HepG2 (cell line): ENCODE measurements at regions not wholly inside any gene's neighbourhood (a gene's known extent, or its start where the extent isn't known, plus 50 kb on each side); places are given as distances from the start of the nearest gene placed in this dataset.

Experiments
- ATAC-seq: fragments of 200-7000 bp; cut with Tn5 transposase; 3 replicates; pipeline ENCODE4 v1.9.1; 2020; ENCODE audit warnings: mild to moderate bottlenecking, moderate library complexity
- BruUV-seq: library from RNA; stranded (reverse); fragments of 400-500 nt; replicated peaks from 2 replicates; lab custom pipeline; 2021; lab: Mats Ljungman, UMichigan
- CTCF ChIA-PET: fragments of 300-600 bp; formaldehyde crosslinking; extraction: SDS; loops from one replicate; lab custom pipeline; 2021; ENCODE audit warnings: low total read pairs, inconsistent platforms, low intra/inter-chr PET ratio; lab: Yijun Ruan, JAX
- POLR2A ChIA-PET: fragments of 350-600 bp; sonication (Branson Sonifier 250); formaldehyde crosslinking; loops from one replicate; lab custom pipeline; 2020; ENCODE audit warnings: antibody characterized with exemption, inconsistent platforms; lab: Yijun Ruan, JAX
- DNase-seq: peaks from one replicate; pipeline ENCODE4 v3.0.0-alpha.2; 2015; ENCODE audit warnings: low spot score
- FAIRE-seq: peaks from 3 replicates; lab custom pipeline; 2011; peaks lifted over from hg19 to GRCh38; lab: Jason Lieb, UNC
- H2AFZ ChIP-seq: one replicate; pipeline ENCODE4 v1.6.1; 2011; ENCODE audit warnings: low read length, inconsistent platforms
- H3K27ac ChIP-seq: fragments of 300-600 bp; 3 replicates; pipeline ENCODE4 v1.8.0; 2011; ENCODE audit warnings: mixed run types, mild to moderate bottlenecking, mixed read lengths, low read length, inconsistent platforms; ENCODE audit not compliant: insufficient read depth; ENCODE audit errors: extremely low read length
- H3K27me3 ChIP-seq, 2 experiments: fragments of 200-600 bp in 1 of 2; 2 replicates in 1 of 2; 3 replicates in 1 of 2; pipeline versions ENCODE4 v1.6.0 to v1.8.0; 2011; ENCODE audit warnings: low read length in 2 of 2, mild to moderate bottlenecking in 2 of 2, moderate library complexity in 2 of 2, inconsistent platforms in 1 of 2; ENCODE audit not compliant: insufficient read depth in 2 of 2, control insufficient read depth in 1 of 2
- H3K36me3 ChIP-seq, 2 experiments: fragments of 200-600 bp in 1 of 2; replicated peaks in 1 of 2; 2 replicates in 1 of 2; 3 replicates in 1 of 2; pipeline versions ENCODE4 v1.5.1 to v1.8.0; 2011; ENCODE audit warnings: low read length in 2 of 2, inconsistent platforms in 1 of 2; ENCODE audit not compliant: insufficient read depth in 2 of 2, control insufficient read depth in 1 of 2
- H3K4me1 ChIP-seq: 2 replicates; pipeline ENCODE4 v1.5.1; 2012; ENCODE audit warnings: low read length, inconsistent platforms; ENCODE audit not compliant: insufficient read depth
- H3K4me2 ChIP-seq: 2 replicates; pipeline ENCODE4 v1.6.0; 2011; ENCODE audit warnings: low read depth, low read length, inconsistent platforms
- H3K4me3 ChIP-seq, 3 experiments: fragments of 200-600 bp in 1 of 3; sonication (generic), shearing (Covaris generic) in 1 of 3; replicated peaks in 1 of 3; 2 replicates each; pipeline ENCODE4 v1.5.1; 2011 to 2016; ENCODE audit warnings: low read length in 3 of 3, inconsistent platforms in 2 of 3, low read depth in 2 of 3, mild to moderate bottlenecking in 2 of 3, control low read depth in 1 of 3, mixed read lengths in 1 of 3; ENCODE audit not compliant: insufficient read depth in 1 of 3
- H3K79me2 ChIP-seq: one replicate; pipeline ENCODE4 v1.6.1; 2011; ENCODE audit warnings: low read length, inconsistent platforms; ENCODE audit not compliant: insufficient read depth
- H3K9ac ChIP-seq: 2 replicates; pipeline ENCODE4 v1.6.0; 2011; ENCODE audit warnings: mild to moderate bottlenecking, low read depth, low read length, inconsistent platforms; ENCODE audit not compliant: insufficient read depth
- H3K9me3 ChIP-seq: 2 replicates; pipeline ENCODE4 v1.5.1; 2012; ENCODE audit warnings: mild to moderate bottlenecking, low read length
- H4K20me1 ChIP-seq: 2 replicates; pipeline ENCODE4 v1.6.0; 2011; ENCODE audit warnings: inconsistent platforms, mild to moderate bottlenecking, low read length, moderate library complexity; ENCODE audit not compliant: insufficient read depth
- TOPORS ChIP-seq: sonication (generic); formaldehyde crosslinking; IDR thresholded peaks from 2 replicates; pipeline ENCODE4 v1.8.0; 2023; ENCODE audit warnings: mild to moderate bottlenecking, missing genetic modification reagents
- ZNF318 ChIP-seq: sonication (generic); formaldehyde crosslinking; IDR thresholded peaks from 2 replicates; pipeline ENCODE4 v1.4.0; 2020; ENCODE audit warnings: mild to moderate bottlenecking, missing genetic modification reagents
- ZNF782 ChIP-seq: sonication (generic); formaldehyde crosslinking; IDR thresholded peaks from 2 replicates; pipeline ENCODE4 v1.4.0; 2020; ENCODE audit warnings: missing genetic modification reagents, mild to moderate bottlenecking, borderline replicate concordance
- WGBS: methylation state at CpG from one replicate; pipeline ENCODE4 v1.1.6; 2017; ENCODE audit warnings: low lambda C conversion rate; 5-methylcytosine and 5-hydroxymethylcytosine counted together
- in situ Hi-C: cut with HindIII; loops from 2 replicates; pipeline ENCODE4 v1.10.0; 2017; ENCODE audit warnings: low pct_unique_long_range_greater_than_20kb; ENCODE audit not compliant: extremely low pct_ligation_motif_present
- intact Hi-C: fragments of 100-400 bp; cut with micrococcal nuclease; formaldehyde crosslinking; loops from one replicate; pipeline ENCODE4 v1.10.0; 2022; ENCODE audit not compliant: unreplicated experiment

DNA sequence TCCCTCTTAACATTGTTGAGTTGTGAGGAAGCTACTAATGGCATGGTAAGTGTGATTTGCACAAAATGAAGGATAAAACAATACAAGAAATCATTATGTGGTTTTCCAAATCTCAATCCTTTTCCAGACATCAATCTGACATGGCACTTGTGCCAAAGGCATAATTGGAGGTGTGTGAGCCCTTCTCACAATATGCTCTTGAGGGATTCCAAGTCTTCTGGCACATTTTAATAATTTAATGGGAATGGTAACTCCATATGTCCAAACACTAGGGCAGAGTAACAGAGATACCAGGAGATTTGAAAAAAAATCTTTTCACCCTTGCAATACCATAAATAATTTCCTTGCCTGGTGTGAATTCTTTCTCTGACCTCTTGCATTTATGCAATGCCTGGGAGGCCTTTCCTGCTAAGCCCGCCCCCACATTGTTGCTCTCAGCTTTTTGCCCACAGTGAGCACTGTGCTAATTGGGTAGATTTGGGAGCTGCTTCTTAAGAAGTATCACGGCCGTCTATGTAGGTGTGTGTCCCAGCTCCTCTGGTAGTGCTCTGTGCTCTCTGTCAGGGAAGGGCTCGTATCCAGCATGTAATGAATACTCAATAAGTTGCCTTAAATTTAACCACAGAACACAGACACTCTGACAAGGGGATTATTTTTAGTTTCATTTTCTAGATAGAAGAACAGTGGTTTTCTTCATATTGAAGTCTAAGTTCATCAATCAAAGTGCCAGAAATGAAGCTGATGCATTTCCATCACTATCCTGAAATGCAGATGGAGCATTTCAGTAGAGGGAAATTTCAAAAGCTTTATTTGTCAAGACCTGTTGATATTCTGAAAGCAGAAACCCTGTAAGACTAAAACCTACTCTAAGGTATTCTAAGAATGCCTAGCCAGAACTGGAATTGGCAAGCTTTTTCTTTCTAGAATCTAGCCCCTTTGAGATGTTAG lies 54.4 kb upstream of the CEP85L start:
- intact Hi-C loops = no loop called here
- Histone ChIP-seq H3K27me3 (peaks cover 0 to 31% of the 10 kb centered on the region in 2 experiments; a peak in 2 of 5 replicates), H3K4me3 (no peak overlapping the region), H3K9me3 (no peaks in the 10 kb centered on the region), H2AFZ (no peak overlapping the region), H3K27ac (no peak overlapping the region), H4K20me1 (no peaks in the 10 kb centered on the region), H3K36me3 (no peaks in the 10 kb centered on the region), H3K9ac (no peak overlapping the region), H3K79me2 (no peaks in the 10 kb centered on the region), H3K4me2 (no peak overlapping the region), H3K4me1 (no peaks in the 10 kb centered on the region)
- POLR2A ChIA-PET = no interaction called here
- CTCF ChIA-PET = no interaction called here
- DNase-seq (no peak), ATAC-seq (no peak), FAIRE-seq (no peak)
- TF ChIP-seq ZNF318 (CRISPR knock-in tag) (no peak), TOPORS (CRISPR knock-in tag) (no peak), ZNF782 (CRISPR knock-in tag) (no peak)
- WGBS = 5% methylated on average over 4 of the region's 4 CpGs
- no TSS peak for BruUV-seq
- in situ Hi-C loops = no loop called here
